ENCODE measurements at regions not wholly inside any gene's neighbourhood (a gene's known extent, or its start where the extent isn't known, plus 50 kb on each side); places are given as distances from the start of the nearest gene placed in this dataset.

- TF ChIP-seq POLR2A (IDR thresholded peaks at IDR 0.05; ENCODE audit: extremely low read depth, insufficient read length) (no peak), MAX (IDR thresholded peaks at IDR 0.05; ENCODE audit: low read depth, low read length) (no peak), CTCF (IDR thresholded peaks at IDR 0.05; ENCODE audit: low read depth, low read length) (no peak), MYC (IDR thresholded peaks at IDR 0.05; ENCODE audit: low read depth, low read length) (no peak)
- H3K4me3 ChIP-seq (ENCODE audit: low read depth, low read length), result no peak overlapping the region
- DNase-seq (ENCODE audit: low read depth), result no peak
Observed at GRCh38 chr14:96630281-96630680, 128.1 kb downstream of the PAPOLA start.

- no peak overlapping the region for H3K4me3 ChIP-seq (ENCODE audit: low read depth, low read length)
- no peak for DNase-seq (ENCODE audit: low read depth)
- no peak for TF ChIP-seq CTCF (IDR thresholded peaks at IDR 0.05; ENCODE audit: low read depth, low read length)
- no peak for TF ChIP-seq POLR2A (IDR thresholded peaks at IDR 0.05; ENCODE audit: extremely low read depth, insufficient read length)
- TF ChIP-seq MAX (IDR thresholded peaks at IDR 0.05; ENCODE audit: low read depth, low read length), result no peak
- TF ChIP-seq MYC (IDR thresholded peaks at IDR 0.05; ENCODE audit: low read depth, low read length), result no peak
Observed at GRCh38 chr14:96631030-96631429, 128.8 kb downstream of the PAPOLA start.

- peak; percentile 36 for DNase-seq (ENCODE audit: low read depth)
- TF ChIP-seq POLR2A (IDR thresholded peaks at IDR 0.05; ENCODE audit: extremely low read depth, insufficient read length) (no peak), MAX (IDR thresholded peaks at IDR 0.05; ENCODE audit: low read depth, low read length) (no peak), MYC (IDR thresholded peaks at IDR 0.05; ENCODE audit: low read depth, low read length) (no peak), CTCF (IDR thresholded peaks at IDR 0.05; ENCODE audit: low read depth, low read length) (no peak)
- H3K4me3 ChIP-seq (ENCODE audit: low read depth, low read length), result no peak overlapping the region
Observed at GRCh38 chr14:96631621-96632362, 129.6 kb downstream of the PAPOLA start.

GRCh38 chr14:96632363-96632758, 130.2 kb downstream of the PAPOLA start:
- DNase-seq (ENCODE audit: low read depth), result no peak
- TF ChIP-seq CTCF (IDR thresholded peaks at IDR 0.05; ENCODE audit: low read depth, low read length), result no peak
- no peak overlapping the region for H3K4me3 ChIP-seq (ENCODE audit: low read depth, low read length)

GRCh38 chr14:96633096-96633495, 130.9 kb downstream of the PAPOLA start:
- TF ChIP-seq POLR2A (IDR thresholded peaks at IDR 0.05; ENCODE audit: extremely low read depth, insufficient read length) (no peak), MYC (IDR thresholded peaks at IDR 0.05; ENCODE audit: low read depth, low read length) (no peak), MAX (IDR thresholded peaks at IDR 0.05; ENCODE audit: low read depth, low read length) (no peak), CTCF (IDR thresholded peaks at IDR 0.05; ENCODE audit: low read depth, low read length) (no peak)
- DNase-seq (ENCODE audit: low read depth), result no peak
- no peak overlapping the region for H3K4me3 ChIP-seq (ENCODE audit: low read depth, low read length)

GRCh38 chr14:96634481-96634880, 132.3 kb downstream of the PAPOLA start:
- DNase-seq (ENCODE audit: low read depth), result no peak
- no peak overlapping the region for H3K4me3 ChIP-seq (ENCODE audit: low read depth, low read length)
- TF ChIP-seq MAX (IDR thresholded peaks at IDR 0.05; ENCODE audit: low read depth, low read length) (no peak), CTCF (IDR thresholded peaks at IDR 0.05; ENCODE audit: low read depth, low read length) (no peak), MYC (IDR thresholded peaks at IDR 0.05; ENCODE audit: low read depth, low read length) (no peak), POLR2A (IDR thresholded peaks at IDR 0.05; ENCODE audit: extremely low read depth, insufficient read length) (no peak)
